Spleen (tissue), 7 donors: ENCODE measurements at regions not wholly inside any gene's neighbourhood (a gene's known extent, or its start where the extent isn't known, plus 50 kb on each side); places are given as distances from the start of the nearest gene placed in this dataset.

Experiments
- POLR2A ChIP-seq, 3 donors: fragments of 450-650 bp; IDR thresholded peaks; one replicate each; pipeline ENCODE4 v1.5.1; 2017; ENCODE audit warnings: antibody characterized with exemption in 3 of 3, mild to moderate bottlenecking in 1 of 3
- POLR2AphosphoS5 ChIP-seq, 3 donors: sonication (generic); formaldehyde crosslinking; IDR thresholded peaks; one replicate each; pipeline ENCODE4 v1.5.1; 2017; ENCODE audit warnings: antibody characterized with exemption in 3 of 3
- TF ChIP-seq, protein P1 (sequence below), 11 experiments: fragments of 200-600 bp in 7 of 11; fragments of 450-650 bp in 4 of 11; sonication (generic) in 4 of 11; IDR thresholded peaks in 8 of 11; conservative IDR thresholded peaks in 3 of 11; 1 replicate in 7 of 11; 2 replicates in 4 of 11; pipeline versions ENCODE4 v1.4.0 to v1.8.0; 2016 to 2021; ENCODE audit warnings: antibody characterized with exemption in 11 of 11, inconsistent platforms in 4 of 11, mild to moderate bottlenecking in 1 of 11
- donor health status: DM: no; HTN: no; CAD: no; lungs with moderate emphysema.
- donor health status: DM: no; HTN: no; CAD: no.
- donor health status: DM: no; HTN: no; CAD: no.

DNA sequence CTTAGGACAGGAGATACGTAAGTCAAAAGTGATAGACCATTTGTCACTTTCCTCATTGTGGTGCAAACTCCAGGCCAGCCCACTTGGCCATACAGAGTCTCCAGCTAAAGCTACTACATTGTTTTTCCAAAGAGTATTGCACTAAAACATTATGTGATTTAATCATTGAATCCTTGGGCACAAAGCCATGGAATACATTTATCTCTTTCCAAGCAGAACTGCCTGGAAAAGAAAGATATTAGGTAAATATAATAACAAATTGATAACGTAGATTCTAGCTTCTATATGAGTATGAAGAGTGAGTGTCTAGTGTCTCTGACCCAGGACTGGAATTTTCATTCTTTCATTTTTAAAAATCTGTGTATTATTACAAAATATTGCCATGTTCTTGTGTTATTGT lies 863.7 kb upstream of the SEMA6D start:
- TF ChIP-seq POLR2AphosphoS5 (IDR thresholded peaks at IDR 0.05) (no peak), POLR2A (IDR thresholded peaks at IDR 0.05) (no peak)
- TF ChIP-seq, protein P1, sequence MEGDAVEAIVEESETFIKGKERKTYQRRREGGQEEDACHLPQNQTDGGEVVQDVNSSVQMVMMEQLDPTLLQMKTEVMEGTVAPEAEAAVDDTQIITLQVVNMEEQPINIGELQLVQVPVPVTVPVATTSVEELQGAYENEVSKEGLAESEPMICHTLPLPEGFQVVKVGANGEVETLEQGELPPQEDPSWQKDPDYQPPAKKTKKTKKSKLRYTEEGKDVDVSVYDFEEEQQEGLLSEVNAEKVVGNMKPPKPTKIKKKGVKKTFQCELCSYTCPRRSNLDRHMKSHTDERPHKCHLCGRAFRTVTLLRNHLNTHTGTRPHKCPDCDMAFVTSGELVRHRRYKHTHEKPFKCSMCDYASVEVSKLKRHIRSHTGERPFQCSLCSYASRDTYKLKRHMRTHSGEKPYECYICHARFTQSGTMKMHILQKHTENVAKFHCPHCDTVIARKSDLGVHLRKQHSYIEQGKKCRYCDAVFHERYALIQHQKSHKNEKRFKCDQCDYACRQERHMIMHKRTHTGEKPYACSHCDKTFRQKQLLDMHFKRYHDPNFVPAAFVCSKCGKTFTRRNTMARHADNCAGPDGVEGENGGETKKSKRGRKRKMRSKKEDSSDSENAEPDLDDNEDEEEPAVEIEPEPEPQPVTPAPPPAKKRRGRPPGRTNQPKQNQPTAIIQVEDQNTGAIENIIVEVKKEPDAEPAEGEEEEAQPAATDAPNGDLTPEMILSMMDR (IDR thresholded peaks at IDR 0.05 in 8 of 11, conservative IDR thresholded peaks at IDR 0.05 in 3 of 11) = no peak
